ENCODE measurements at regions not wholly inside any gene's neighbourhood (a gene's known extent, or its start where the extent isn't known, plus 50 kb on each side); places are given as distances from the start of the nearest gene placed in this dataset.
A peak's percentile ranks its signal among the peaks of the same experiment; 100 is the strongest.

GRCh38 chr11:11724994-11725393, 103.2 kb upstream of the GALNT18 start:
- DNase-seq (ENCODE audit: low read depth, low spot score) (no peak), ATAC-seq (no peak)
- Histone ChIP-seq H3K27me3 (ENCODE audit: control insufficient read depth, insufficient read depth, low read length) (peaks cover 20% of the 10 kb centered on the region), H3K27ac (ENCODE audit: low read length) (no peak overlapping the region), H3K4me1 (ENCODE audit: control insufficient read depth, insufficient read depth, low read length) (no peaks in the 10 kb centered on the region), H3K4me3 (ENCODE audit: low read depth in 2 of 2, low read length in 2 of 2) (no peak overlapping the region), H3K9me3 (ENCODE audit: control insufficient read depth, insufficient read depth, low read depth, low read length) (no peaks in the 10 kb centered on the region), H3K36me3 (ENCODE audit: control insufficient read depth, insufficient read depth, low read length) (no peaks in the 10 kb centered on the region)
- TF ChIP-seq POLR2AphosphoS5 (IDR thresholded peaks at IDR 0.05; ENCODE audit: low read depth, low read length): no peak
- in situ Hi-C loops (cut with HindIII; ENCODE audit: low pct_unique_long_range_greater_than_20kb, low sequenced_read_pairs): no loop called here
- ChIA-PET CTCF (no interaction called here), POLR2A (no interaction called here)
- intact Hi-C loops (cut with micrococcal nuclease; ENCODE audit: unreplicated experiment): no loop called here
- BruUV-seq (replicated peaks): no TSS peak

DNA sequence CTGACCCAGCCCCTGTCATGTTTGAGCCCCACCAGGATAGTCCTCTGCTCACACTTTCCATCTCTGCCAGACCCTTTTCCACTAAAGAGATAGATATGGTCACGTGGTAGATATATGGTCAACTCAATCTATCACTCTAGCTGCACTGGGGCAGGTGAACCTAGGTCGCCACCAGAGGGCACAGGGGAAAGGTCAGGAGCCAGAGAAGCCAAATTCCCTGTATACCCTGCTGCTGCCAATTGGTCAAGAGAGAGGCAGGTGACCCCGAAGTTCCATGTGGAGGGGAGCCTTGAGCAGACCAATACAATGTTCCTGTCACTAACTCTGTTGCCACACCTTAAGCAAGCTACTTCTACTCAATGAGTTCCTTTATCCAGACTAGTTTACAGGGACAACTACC, 101.1 kb upstream of the GALNT18 start:
- Histone ChIP-seq H3K36me3 (ENCODE audit: control insufficient read depth, insufficient read depth, low read length) (no peaks in the 10 kb centered on the region), H3K27ac (ENCODE audit: low read length) (no peak overlapping the region), H3K27me3 (ENCODE audit: control insufficient read depth, insufficient read depth, low read length) (peaks cover 25% of the 10 kb centered on the region), H3K4me1 (ENCODE audit: control insufficient read depth, insufficient read depth, low read length) (no peaks in the 10 kb centered on the region), H3K4me3 (ENCODE audit: low read depth in 2 of 2, low read length in 2 of 2) (no peak overlapping the region), H3K9me3 (ENCODE audit: control insufficient read depth, insufficient read depth, low read depth, low read length) (no peaks in the 10 kb centered on the region)
- no TSS peak for BruUV-seq (replicated peaks)
- ChIA-PET POLR2A (no interaction called here), CTCF (no interaction called here)
- TF ChIP-seq, protein P1, sequence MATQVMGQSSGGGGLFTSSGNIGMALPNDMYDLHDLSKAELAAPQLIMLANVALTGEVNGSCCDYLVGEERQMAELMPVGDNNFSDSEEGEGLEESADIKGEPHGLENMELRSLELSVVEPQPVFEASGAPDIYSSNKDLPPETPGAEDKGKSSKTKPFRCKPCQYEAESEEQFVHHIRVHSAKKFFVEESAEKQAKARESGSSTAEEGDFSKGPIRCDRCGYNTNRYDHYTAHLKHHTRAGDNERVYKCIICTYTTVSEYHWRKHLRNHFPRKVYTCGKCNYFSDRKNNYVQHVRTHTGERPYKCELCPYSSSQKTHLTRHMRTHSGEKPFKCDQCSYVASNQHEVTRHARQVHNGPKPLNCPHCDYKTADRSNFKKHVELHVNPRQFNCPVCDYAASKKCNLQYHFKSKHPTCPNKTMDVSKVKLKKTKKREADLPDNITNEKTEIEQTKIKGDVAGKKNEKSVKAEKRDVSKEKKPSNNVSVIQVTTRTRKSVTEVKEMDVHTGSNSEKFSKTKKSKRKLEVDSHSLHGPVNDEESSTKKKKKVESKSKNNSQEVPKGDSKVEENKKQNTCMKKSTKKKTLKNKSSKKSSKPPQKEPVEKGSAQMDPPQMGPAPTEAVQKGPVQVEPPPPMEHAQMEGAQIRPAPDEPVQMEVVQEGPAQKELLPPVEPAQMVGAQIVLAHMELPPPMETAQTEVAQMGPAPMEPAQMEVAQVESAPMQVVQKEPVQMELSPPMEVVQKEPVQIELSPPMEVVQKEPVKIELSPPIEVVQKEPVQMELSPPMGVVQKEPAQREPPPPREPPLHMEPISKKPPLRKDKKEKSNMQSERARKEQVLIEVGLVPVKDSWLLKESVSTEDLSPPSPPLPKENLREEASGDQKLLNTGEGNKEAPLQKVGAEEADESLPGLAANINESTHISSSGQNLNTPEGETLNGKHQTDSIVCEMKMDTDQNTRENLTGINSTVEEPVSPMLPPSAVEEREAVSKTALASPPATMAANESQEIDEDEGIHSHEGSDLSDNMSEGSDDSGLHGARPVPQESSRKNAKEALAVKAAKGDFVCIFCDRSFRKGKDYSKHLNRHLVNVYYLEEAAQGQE (IDR thresholded peaks at IDR 0.05; ENCODE audit: insufficient read depth in 1 of 2, low read depth in 2 of 2, low read length in 1 of 2): no peak
- TF ChIP-seq SIN3A (IDR thresholded peaks at IDR 0.05; ENCODE audit: borderline replicate concordance, insufficient read depth, low read depth, low read length) (no peak), TCF7L2 (IDR thresholded peaks at IDR 0.05; ENCODE audit: low read depth, low read length) (no peak), POLR2AphosphoS5 (IDR thresholded peaks at IDR 0.05; ENCODE audit: low read depth, low read length) (no peak)
- TF ChIP-seq, protein P2, sequence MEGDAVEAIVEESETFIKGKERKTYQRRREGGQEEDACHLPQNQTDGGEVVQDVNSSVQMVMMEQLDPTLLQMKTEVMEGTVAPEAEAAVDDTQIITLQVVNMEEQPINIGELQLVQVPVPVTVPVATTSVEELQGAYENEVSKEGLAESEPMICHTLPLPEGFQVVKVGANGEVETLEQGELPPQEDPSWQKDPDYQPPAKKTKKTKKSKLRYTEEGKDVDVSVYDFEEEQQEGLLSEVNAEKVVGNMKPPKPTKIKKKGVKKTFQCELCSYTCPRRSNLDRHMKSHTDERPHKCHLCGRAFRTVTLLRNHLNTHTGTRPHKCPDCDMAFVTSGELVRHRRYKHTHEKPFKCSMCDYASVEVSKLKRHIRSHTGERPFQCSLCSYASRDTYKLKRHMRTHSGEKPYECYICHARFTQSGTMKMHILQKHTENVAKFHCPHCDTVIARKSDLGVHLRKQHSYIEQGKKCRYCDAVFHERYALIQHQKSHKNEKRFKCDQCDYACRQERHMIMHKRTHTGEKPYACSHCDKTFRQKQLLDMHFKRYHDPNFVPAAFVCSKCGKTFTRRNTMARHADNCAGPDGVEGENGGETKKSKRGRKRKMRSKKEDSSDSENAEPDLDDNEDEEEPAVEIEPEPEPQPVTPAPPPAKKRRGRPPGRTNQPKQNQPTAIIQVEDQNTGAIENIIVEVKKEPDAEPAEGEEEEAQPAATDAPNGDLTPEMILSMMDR (IDR thresholded peaks at IDR 0.05): 0 out of 2 replicates have a peak, but pooled peaks have one; percentile 16
- in situ Hi-C loops (cut with HindIII; ENCODE audit: low pct_unique_long_range_greater_than_20kb, low sequenced_read_pairs) (no loop called here), intact Hi-C loops (cut with micrococcal nuclease; ENCODE audit: unreplicated experiment) (no loop called here)
- ATAC-seq: no peak
- DNase-seq (ENCODE audit: low read depth, low spot score): no peak

DNA sequence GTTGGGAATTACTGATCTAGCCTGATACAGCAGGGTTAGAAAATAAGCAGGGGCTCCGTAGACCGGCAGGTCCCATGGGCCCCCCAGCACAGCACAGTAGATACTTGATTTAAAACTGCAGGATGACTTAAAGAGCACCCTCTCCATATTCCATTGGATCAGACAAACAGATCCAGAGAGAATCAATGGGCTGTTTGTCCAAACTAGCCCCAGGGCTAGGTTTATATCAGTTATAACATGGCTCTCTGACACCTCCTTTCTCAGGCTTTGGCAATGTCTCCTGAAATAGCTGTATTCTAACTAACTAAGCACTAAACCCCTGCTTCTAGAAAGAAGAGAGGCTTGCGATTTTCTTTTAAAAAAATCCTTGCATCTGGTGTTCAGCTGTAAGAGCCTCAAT, 100.4 kb upstream of the GALNT18 start:
- no peaks in the 10 kb centered on the region for H3K9me3 ChIP-seq (ENCODE audit: control insufficient read depth, insufficient read depth, low read depth, low read length)
- DNase-seq (ENCODE audit: low read depth, low spot score) (no peak), ATAC-seq (no peak)
- intact Hi-C loops (cut with micrococcal nuclease; ENCODE audit: unreplicated experiment) (no loop called here), in situ Hi-C loops (cut with HindIII; ENCODE audit: low pct_unique_long_range_greater_than_20kb, low sequenced_read_pairs) (no loop called here)
- H3K4me3 ChIP-seq (ENCODE audit: low read depth in 2 of 2, low read length in 2 of 2): no peak overlapping the region
- H3K36me3 ChIP-seq (ENCODE audit: control insufficient read depth, insufficient read depth, low read length): no peaks in the 10 kb centered on the region
- no peak overlapping the region for H3K27ac ChIP-seq (ENCODE audit: low read length)
- peaks cover 23% of the 10 kb centered on the region for H3K27me3 ChIP-seq (ENCODE audit: control insufficient read depth, insufficient read depth, low read length)
- no TSS peak for BruUV-seq (replicated peaks)
- no peaks in the 10 kb centered on the region for H3K4me1 ChIP-seq (ENCODE audit: control insufficient read depth, insufficient read depth, low read length)
- POLR2A ChIA-PET: no interaction called here
- CTCF ChIA-PET: no interaction called here
- TF ChIP-seq POLR2AphosphoS5 (IDR thresholded peaks at IDR 0.05; ENCODE audit: low read depth, low read length) (no peak), TCF7L2 (IDR thresholded peaks at IDR 0.05; ENCODE audit: low read depth, low read length) (no peak), SIN3A (IDR thresholded peaks at IDR 0.05; ENCODE audit: borderline replicate concordance, insufficient read depth, low read depth, low read length) (no peak)
- TF ChIP-seq, protein P2 (IDR thresholded peaks at IDR 0.05): no peak
- TF ChIP-seq, protein P1 (IDR thresholded peaks at IDR 0.05; ENCODE audit: insufficient read depth in 1 of 2, low read depth in 2 of 2, low read length in 1 of 2): no peak
